HUES64 (cell line): ENCODE measurements at regions not wholly inside any gene's neighbourhood (a gene's known extent, or its start where the extent isn't known, plus 50 kb on each side); places are given as distances from the start of the nearest gene placed in this dataset.

ENCODE experiments used
- H3K27ac ChIP-seq: 2 replicates; pipeline ENCODE4 v1.7.0; 2013; ENCODE audit warnings: low read depth, low read length, inconsistent platforms
- H3K27me3 ChIP-seq: 2 replicates; pipeline ENCODE4 v1.6.1; 2013; ENCODE audit warnings: mild to moderate bottlenecking, low read length; ENCODE audit not compliant: insufficient read depth
- H3K36me3 ChIP-seq: 2 replicates; pipeline ENCODE4 v1.6.1; 2013; ENCODE audit warnings: mild to moderate bottlenecking, low read length; ENCODE audit not compliant: insufficient read depth
- H3K4me1 ChIP-seq: 2 replicates; pipeline ENCODE4 v1.6.1; 2013; ENCODE audit warnings: mild to moderate bottlenecking, low read length, moderate library complexity; ENCODE audit not compliant: insufficient read depth
- H3K4me3 ChIP-seq: 2 replicates; pipeline ENCODE4 v1.5.1; 2013; ENCODE audit warnings: mild to moderate bottlenecking, low read length, moderate library complexity
- H3K9ac ChIP-seq: 2 replicates; pipeline ENCODE4 v1.6.1; 2013; ENCODE audit warnings: mild to moderate bottlenecking, low read depth, low read length
- H3K9me3 ChIP-seq: 2 replicates; pipeline ENCODE4 v1.6.1; 2013; ENCODE audit warnings: low read depth, low read length; ENCODE audit not compliant: insufficient read depth
- WGBS: fragments of 150-250, 120-280 bp; methylation state at CpG from one replicate; pipeline ENCODE4 v1.1.7; 2013; ENCODE audit warnings: missing lambda C conversion rate; 5-methylcytosine and 5-hydroxymethylcytosine counted together

DNA sequence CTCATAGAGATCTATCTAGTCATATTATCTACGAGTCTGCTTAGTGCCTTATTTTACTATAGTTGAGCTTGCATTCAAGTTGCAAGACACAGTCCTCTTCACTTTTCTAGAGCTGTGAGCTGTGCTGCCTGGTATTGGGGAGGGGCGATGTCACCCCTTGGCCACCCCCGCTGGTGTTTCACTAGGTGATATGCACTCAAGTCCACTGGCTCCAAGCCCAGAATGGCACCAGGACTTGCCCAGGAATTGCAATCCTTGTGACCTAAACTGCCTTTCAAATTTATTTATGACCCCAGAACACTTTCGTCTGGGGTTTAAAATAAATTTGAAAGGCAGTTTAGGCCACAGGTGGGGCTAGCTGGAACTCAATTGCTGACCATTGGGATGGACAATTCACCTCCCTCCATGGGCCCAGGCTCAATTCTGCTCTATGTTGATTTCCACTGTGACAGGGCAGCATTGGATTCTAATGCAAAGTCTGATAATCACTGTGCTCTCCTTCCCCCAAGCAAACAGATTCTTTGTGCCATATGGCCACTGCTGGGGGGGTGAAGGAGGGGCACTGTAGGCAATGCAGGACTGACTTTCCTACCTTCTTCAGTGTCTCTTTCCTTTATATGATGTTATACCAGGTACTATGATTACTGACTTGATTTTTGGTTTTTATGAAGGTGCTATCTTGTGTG, 1244.2 kb upstream of the MIR17HG start:
- no peak overlapping the region for H3K9ac ChIP-seq
- peaks cover 8% of the 10 kb centered on the region; the same call in 1 of the 2 replicates for H3K4me1 ChIP-seq
- no peaks in the 10 kb centered on the region for H3K9me3 ChIP-seq
- no peaks in the 10 kb centered on the region for H3K36me3 ChIP-seq
- 98% methylated on average over 3 of the region's 4 CpGs for WGBS
- no peak overlapping the region for H3K4me3 ChIP-seq
- no peaks in the 10 kb centered on the region for H3K27me3 ChIP-seq
- no peak overlapping the region for H3K27ac ChIP-seq

DNA sequence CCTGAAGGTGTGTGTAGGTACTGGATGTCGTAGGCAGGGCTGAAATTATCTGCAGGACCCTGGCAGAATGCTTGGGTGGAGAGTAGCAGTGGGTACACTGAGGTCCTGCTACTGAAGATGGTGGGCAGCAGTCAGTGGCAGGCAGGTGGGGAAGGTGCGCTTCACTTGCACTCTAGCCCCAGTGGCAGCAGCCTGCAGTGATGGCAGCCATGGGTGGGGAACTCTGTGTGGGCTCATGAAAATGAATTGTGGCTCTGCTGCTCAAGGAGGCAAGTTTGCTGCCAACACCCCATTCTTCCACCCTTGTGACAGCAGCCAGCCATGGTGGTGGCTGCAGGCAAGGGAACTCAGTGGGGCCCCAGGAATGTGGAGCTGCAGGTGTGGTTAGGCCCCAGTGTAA, 1242.7 kb upstream of the MIR17HG start:
- H3K4me1 ChIP-seq = peaks cover 8% of the 10 kb centered on the region; the same call in 1 of the 2 replicates
- no peaks in the 10 kb centered on the region for H3K9me3 ChIP-seq
- 96% methylated on average over 2 of the region's 2 CpGs for WGBS
- H3K4me3 ChIP-seq = no peak overlapping the region
- no peaks in the 10 kb centered on the region for H3K27me3 ChIP-seq
- H3K36me3 ChIP-seq = no peaks in the 10 kb centered on the region
- no peak overlapping the region for H3K9ac ChIP-seq
- H3K27ac ChIP-seq = no peak overlapping the region

DNA sequence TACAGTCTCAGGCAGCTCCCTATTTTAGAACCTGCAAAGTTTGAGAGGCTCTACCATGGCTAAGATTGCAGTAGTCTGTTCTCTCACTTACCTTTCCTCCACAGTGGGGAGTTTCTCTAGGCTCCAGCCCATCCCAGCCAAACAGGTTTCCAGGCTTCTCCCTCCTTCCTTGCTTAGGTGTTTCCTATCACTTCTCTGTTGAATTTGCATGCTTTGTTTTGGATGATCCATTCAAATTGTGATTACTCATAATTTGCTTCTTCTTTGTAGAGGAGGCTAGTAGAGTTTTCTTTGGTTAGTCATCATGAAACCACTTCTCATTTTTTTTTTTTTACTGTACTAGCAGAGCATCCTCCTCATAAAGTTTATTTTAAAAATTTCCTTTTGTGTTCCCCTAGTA, 1242.2 kb upstream of the MIR17HG start:
- H3K9ac ChIP-seq = no peak overlapping the region
- H3K27me3 ChIP-seq = no peaks in the 10 kb centered on the region
- H3K9me3 ChIP-seq = no peaks in the 10 kb centered on the region
- H3K4me3 ChIP-seq = no peak overlapping the region
- no peak overlapping the region for H3K27ac ChIP-seq
- peaks cover 8% of the 10 kb centered on the region; the same call in 1 of the 2 replicates for H3K4me1 ChIP-seq
- H3K36me3 ChIP-seq = no peaks in the 10 kb centered on the region

DNA sequence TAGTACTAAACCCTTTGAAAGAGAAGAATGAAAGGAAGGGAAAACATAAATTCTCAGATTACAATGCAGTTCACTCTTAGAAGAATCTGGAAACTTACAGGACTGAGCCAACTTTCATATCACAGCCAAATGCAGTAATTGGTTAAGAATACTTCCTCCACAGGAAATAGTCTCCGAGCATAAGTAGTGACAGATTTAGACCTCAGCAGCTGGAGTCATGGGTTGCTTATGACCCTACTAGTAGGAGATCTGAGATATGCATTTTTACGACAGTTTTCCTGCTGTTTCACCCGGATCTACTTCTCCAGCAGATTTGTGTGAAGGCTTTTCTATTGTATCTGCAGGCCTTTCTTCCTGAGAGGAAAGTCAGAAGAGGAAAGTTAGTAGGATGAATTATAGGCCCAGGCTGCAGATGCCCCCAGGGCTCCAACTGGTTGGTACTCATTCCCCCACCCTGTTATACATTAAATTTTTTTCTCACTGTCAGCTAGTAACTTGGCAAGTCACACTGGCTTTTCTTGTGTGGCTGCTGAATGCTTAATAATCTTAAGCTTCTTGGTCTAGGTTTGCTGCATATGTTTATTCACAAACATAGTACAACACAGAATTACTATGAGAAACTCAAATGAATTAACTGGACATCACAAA, 1241.5 kb upstream of the MIR17HG start:
- no peak overlapping the region for H3K27ac ChIP-seq
- no peaks in the 10 kb centered on the region for H3K36me3 ChIP-seq
- H3K4me1 ChIP-seq = peaks cover 8% of the 10 kb centered on the region; the same call in 1 of the 2 replicates
- WGBS = 86% methylated on average over 3 of the region's 3 CpGs
- no peak overlapping the region for H3K4me3 ChIP-seq
- no peak overlapping the region for H3K9ac ChIP-seq
- H3K9me3 ChIP-seq = no peaks in the 10 kb centered on the region
- no peaks in the 10 kb centered on the region for H3K27me3 ChIP-seq

DNA sequence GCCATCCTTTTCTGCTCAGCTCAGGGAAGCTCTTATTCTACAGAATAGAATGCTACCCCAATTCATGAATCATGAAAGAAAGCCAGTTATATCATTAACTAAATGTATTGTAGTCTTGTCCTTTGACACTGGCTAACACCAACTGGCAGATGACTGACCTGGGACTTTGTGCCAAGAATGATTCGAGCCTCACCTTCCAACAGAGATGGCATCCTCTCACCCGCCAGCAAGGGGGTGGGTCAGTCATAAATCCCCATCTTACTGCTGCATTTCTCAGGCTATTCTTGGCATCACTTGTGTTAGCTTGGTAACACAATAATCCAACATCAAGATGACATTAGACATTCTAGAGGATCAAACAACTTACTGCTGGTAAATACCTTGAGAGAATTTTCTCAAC, 1239.8 kb upstream of the MIR17HG start:
- no peaks in the 10 kb centered on the region for H3K27me3 ChIP-seq
- no peak overlapping the region for H3K9ac ChIP-seq
- WGBS = 87% methylated on average over 2 of the region's 2 CpGs
- H3K9me3 ChIP-seq = no peaks in the 10 kb centered on the region
- no peak overlapping the region for H3K27ac ChIP-seq
- peaks cover 8% of the 10 kb centered on the region; the same call in 1 of the 2 replicates for H3K4me1 ChIP-seq
- H3K4me3 ChIP-seq = no peak overlapping the region
- H3K36me3 ChIP-seq = no peaks in the 10 kb centered on the region

DNA sequence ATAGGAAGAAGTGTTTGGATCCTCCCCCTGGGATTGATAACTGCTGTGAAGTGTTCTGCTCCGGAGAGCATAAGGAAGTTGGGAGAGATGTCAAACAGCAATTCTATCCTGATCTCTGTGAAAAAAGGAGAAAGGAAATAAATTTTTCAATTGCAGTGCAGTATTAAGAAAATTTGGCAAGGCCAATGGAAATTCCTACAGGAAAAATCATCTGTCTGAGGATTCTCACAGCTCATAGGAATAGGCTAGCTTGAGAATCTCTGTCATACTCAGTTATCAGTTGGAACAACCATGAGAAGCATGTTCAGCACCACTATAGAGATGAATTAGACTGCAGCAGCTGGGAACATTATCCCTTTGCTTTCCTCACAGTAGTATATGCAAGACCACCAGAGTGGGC, 1238.9 kb upstream of the MIR17HG start:
- no peak overlapping the region for H3K27ac ChIP-seq
- WGBS = 93% methylated on average over 1 of the region's 1 CpG

DNA sequence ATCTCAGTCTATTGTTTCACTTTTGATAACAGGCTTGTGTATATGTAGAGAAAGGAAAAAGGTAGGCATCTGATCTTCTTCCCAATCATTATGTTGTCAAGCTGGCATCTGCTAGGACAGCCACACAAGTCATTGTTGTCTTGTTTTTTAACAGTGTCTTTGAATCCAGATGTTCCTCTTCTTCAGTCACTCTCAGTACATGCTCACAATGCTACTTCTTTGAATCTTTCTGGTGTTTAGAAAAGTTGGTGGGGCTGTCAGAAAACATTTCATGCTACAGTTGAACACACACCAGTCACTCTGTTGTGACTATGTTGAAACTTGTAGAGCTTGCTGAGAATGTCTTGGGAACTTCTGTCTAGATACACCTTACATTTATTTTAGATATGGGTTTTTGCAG, 1231.4 kb upstream of the MIR17HG start:
- H3K9ac ChIP-seq = no peak overlapping the region
- no peaks in the 10 kb centered on the region for H3K4me1 ChIP-seq
- peaks cover 5% of the 10 kb centered on the region; the same call in 1 of the 2 replicates for H3K9me3 ChIP-seq
- H3K36me3 ChIP-seq = no peaks in the 10 kb centered on the region
- no peak overlapping the region for H3K4me3 ChIP-seq
- no peak overlapping the region for H3K27ac ChIP-seq
- H3K27me3 ChIP-seq = no peaks in the 10 kb centered on the region

More for the DNA sequence above, 1238.9 kb upstream of the MIR17HG start:
- Histone ChIP-seq H3K9me3 (no peaks in the 10 kb centered on the region), H3K4me1 (peaks cover 8% of the 10 kb centered on the region; the same call in 1 of the 2 replicates), H3K9ac (no peak overlapping the region), H3K27me3 (no peaks in the 10 kb centered on the region), H3K4me3 (no peak overlapping the region), H3K36me3 (no peaks in the 10 kb centered on the region)

DNA sequence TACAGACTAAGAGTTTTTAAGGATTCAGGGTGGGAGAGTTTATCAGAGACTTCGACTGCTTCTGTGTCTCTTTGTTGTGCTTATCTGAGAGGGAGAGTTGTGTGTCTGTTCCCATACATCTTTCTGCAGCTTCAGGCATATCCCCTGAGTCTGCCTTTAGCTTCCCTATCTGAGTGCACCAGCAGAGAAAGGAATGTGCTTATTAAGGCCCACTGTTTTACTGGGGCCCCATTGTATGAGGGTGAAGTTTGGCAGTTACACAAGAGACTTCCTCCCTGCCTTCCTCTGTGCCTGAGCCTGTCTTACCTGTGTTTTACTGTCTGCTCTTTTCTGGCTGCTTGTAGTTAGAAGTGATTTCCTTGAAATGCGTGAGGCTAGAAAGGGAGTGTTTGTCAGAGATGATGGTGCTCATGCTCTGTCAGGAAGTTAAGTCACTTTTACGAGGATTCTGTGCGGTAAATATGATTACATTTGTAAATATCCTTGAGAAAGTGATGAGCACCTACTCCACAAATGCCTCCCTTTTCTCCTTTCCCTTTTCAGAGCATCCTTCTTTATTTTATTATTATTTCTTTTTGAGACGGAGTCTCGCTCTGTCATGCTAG, 1228.9 kb upstream of the MIR17HG start:
- Histone ChIP-seq H3K9me3 (peaks cover 5% of the 10 kb centered on the region; the same call in 1 of the 2 replicates), H3K4me3 (no peak overlapping the region), H3K4me1 (no peaks in the 10 kb centered on the region), H3K9ac (no peak overlapping the region), H3K27ac (no peak overlapping the region; the same call in 1 of the 2 replicates), H3K27me3 (no peaks in the 10 kb centered on the region), H3K36me3 (no peaks in the 10 kb centered on the region)
- WGBS = 92% methylated on average over 6 of the region's 6 CpGs

DNA sequence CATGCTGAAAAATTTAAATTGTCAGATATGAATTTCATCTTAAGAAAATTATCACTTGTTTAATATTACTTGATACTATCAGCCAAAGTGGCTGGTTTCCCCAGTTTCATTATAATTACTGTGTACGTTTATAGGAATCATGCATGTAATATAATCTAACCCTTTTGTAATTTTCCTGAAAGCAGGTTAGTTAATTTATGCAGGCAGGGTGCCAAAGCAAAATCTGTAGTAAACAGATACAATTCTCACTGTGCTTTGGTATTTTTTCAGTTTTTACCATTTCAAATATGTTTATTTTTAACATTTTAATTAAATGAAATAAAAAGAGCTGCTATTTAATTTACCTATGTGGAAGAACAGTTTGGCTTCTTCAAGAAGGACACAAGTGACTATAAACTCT, 1227.5 kb upstream of the MIR17HG start:
- no peak overlapping the region for H3K4me3 ChIP-seq

DNA sequence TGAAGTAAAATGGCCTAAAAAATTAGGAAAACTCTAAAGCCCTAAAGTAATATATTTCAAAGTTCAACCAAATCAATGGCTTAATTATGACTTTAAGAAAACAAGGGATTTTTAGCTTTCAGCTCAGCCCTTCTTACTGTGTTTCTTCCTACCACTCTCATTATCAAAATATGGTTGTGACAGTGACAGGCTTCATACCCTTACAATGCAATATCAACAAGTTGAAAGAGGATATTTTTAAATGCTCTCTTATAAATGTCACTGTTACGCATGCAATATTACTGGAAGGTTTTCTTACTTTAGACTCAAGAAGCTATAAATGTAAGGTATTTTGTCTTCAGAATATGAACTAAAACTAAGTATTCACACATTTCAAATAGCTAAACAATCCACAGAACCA, 1225.7 kb upstream of the MIR17HG start:
- Histone ChIP-seq H3K36me3 (no peaks in the 10 kb centered on the region), H3K4me3 (no peak overlapping the region), H3K27me3 (no peaks in the 10 kb centered on the region), H3K4me1 (no peaks in the 10 kb centered on the region), H3K9me3 (peaks cover 5% of the 10 kb centered on the region; the same call in 1 of the 2 replicates), H3K27ac (no peak overlapping the region), H3K9ac (no peak overlapping the region)
- WGBS = no CpG with 5 or more reads among the region's 1 CpG

More for the DNA sequence above, 1227.5 kb upstream of the MIR17HG start:
- Histone ChIP-seq H3K4me1 (no peaks in the 10 kb centered on the region), H3K27me3 (no peaks in the 10 kb centered on the region), H3K27ac (no peak overlapping the region), H3K9me3 (peaks cover 5% of the 10 kb centered on the region; the same call in 1 of the 2 replicates), H3K36me3 (no peaks in the 10 kb centered on the region), H3K9ac (no peak overlapping the region)
- no CpG with 5 or more reads among the region's 1 CpG for WGBS

DNA sequence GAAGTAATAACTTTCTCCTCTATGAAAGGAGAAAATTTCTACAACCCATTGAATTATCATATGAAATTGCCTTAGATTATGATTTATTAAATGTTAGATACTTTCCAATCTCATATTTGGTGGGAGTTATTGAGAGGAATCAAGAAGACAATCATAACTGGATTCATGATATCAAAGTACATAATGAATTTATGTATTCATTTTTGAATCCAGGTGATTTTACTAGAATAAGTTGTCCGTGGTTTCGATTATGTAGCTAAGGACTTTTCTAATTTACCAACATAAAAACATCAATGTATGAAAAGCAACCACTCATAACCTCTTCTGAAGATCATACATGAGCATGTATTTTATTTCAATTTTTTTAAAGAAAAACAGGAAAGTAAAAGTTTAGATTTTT, 1225.0 kb upstream of the MIR17HG start:
- no peaks in the 10 kb centered on the region for H3K27me3 ChIP-seq
- H3K9ac ChIP-seq = no peak overlapping the region
- no CpG with 5 or more reads among the region's 2 CpGs for WGBS
- no peak overlapping the region for H3K27ac ChIP-seq
- no peak overlapping the region for H3K4me3 ChIP-seq
- H3K4me1 ChIP-seq = no peaks in the 10 kb centered on the region
- peaks cover 2% of the 10 kb centered on the region; the same call in 1 of the 2 replicates for H3K9me3 ChIP-seq
- H3K36me3 ChIP-seq = no peaks in the 10 kb centered on the region
